ACC112 (cell line): ENCODE measurements at regions not wholly inside any gene's neighbourhood (a gene's known extent, or its start where the extent isn't known, plus 50 kb on each side); places are given as distances from the start of the nearest gene placed in this dataset.

ENCODE experiments used
- H2AFZ ChIP-seq: fragments of 200-600 bp; sonication (generic); one replicate; pipeline ENCODE4 v1.6.0; 2017; ENCODE audit warnings: antibody characterized with exemption, low read length; ENCODE audit not compliant: unreplicated experiment
- H3K27ac ChIP-seq: fragments of 200-600 bp; sonication (generic); 2 replicates; pipeline ENCODE4 v1.5.1; 2014; ENCODE audit warnings: low read depth, mild to moderate bottlenecking, antibody characterized with exemption, low read length, moderate library complexity
- H3K27me3 ChIP-seq: fragments of 200-600 bp; sonication (generic); 2 replicates; pipeline ENCODE4 v1.6.1; 2014; ENCODE audit warnings: mild to moderate bottlenecking, antibody characterized with exemption, low read length, moderate library complexity, mixed read lengths; ENCODE audit not compliant: insufficient read depth
- H3K36me3 ChIP-seq: fragments of 200-600 bp; sonication (generic); 2 replicates; pipeline ENCODE4 v1.6.1; 2016; ENCODE audit warnings: mild to moderate bottlenecking, antibody characterized with exemption, low read length, moderate library complexity, mixed read lengths; ENCODE audit not compliant: insufficient read depth
- H3K4me1 ChIP-seq: fragments of 200-600 bp; sonication (generic); one replicate; pipeline ENCODE4 v1.6.1; 2016; ENCODE audit warnings: low read length, mixed read lengths; ENCODE audit not compliant: insufficient read depth, unreplicated experiment, control insufficient read depth
- H3K4me3 ChIP-seq: fragments of 200-600 bp; sonication (generic); 2 replicates; pipeline ENCODE4 v1.5.1; 2014; ENCODE audit warnings: mild to moderate bottlenecking, low read depth, low read length
- H3K79me2 ChIP-seq: fragments of 200-600 bp; sonication (generic); one replicate; pipeline ENCODE4 v1.6.0; 2016; ENCODE audit warnings: low read length; ENCODE audit not compliant: control insufficient read depth, unreplicated experiment, insufficient read depth

- Histone ChIP-seq H3K79me2 (no peaks in the 10 kb centered on the region), H3K4me3 (no peak overlapping the region), H3K27me3 (no peaks in the 10 kb centered on the region), H3K27ac (no peak overlapping the region), H3K4me1 (no peaks in the 10 kb centered on the region), H3K36me3 (no peaks in the 10 kb centered on the region), H2AFZ (no peak overlapping the region)
These were observed 167.2 kb upstream of the PROX1 start for GRCh38 chr1:213820362-213821149.

- Histone ChIP-seq H3K36me3 (no peaks in the 10 kb centered on the region), H3K4me1 (no peaks in the 10 kb centered on the region), H3K79me2 (no peaks in the 10 kb centered on the region), H2AFZ (no peak overlapping the region), H3K27ac (no peak overlapping the region), H3K27me3 (no peaks in the 10 kb centered on the region), H3K4me3 (no peak overlapping the region)
These were observed 166.4 kb upstream of the PROX1 start for GRCh38 chr1:213821175-213821942.

DNA sequence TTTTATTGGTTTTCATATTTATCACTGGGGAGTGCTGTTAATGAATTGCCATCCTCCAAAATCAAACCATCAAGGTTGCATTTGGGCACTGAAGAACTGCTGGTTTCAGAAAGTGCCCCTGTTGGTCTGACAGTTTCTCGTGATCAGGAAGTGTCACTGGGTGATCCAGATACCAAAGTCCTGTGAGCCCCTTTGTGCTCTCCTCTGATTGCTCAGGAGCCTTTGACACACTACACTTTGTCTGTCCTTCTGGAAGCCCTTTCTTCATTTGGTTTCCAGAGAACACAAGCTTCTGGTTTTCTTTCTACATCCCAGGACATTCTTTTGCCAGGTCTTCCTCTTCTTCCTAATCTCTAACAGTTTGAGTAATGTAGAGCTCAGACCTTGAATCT lies 165.8 kb upstream of the PROX1 start:
- no peaks in the 10 kb centered on the region for H3K36me3 ChIP-seq
- no peak overlapping the region for H3K27ac ChIP-seq
- no peaks in the 10 kb centered on the region for H3K4me1 ChIP-seq
- no peak overlapping the region for H2AFZ ChIP-seq
- no peaks in the 10 kb centered on the region for H3K27me3 ChIP-seq
- no peaks in the 10 kb centered on the region for H3K79me2 ChIP-seq
- H3K4me3 ChIP-seq = no peak overlapping the region

DNA sequence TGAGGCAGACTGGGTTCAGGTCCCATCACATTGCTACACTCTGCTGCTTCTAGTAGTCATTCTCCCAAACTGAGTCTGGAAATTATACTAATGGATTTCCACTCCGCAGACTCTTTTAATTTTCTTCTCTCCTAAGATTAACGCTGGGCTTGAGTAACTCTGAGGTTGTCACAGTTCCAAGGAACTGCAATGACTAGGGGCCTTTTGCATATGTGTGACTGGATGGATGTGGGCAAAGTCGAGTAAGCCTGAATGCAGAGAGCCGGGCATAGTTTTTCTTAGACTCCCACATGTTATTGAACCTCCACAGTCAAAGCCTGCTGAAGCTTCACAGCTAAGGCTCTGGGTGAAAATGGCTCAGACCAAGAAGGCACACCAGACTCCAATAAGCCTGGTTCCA lies 160.9 kb upstream of the PROX1 start:
- no peak overlapping the region for H2AFZ ChIP-seq
- no peaks in the 10 kb centered on the region for H3K27me3 ChIP-seq
- H3K4me3 ChIP-seq = no peak overlapping the region
- H3K79me2 ChIP-seq = no peaks in the 10 kb centered on the region
- H3K36me3 ChIP-seq = no peaks in the 10 kb centered on the region
- no peak overlapping the region for H3K27ac ChIP-seq
- no peaks in the 10 kb centered on the region for H3K4me1 ChIP-seq

GRCh38 chr1:213828867-213829266 lies 158.9 kb upstream of the PROX1 start:
- Histone ChIP-seq H3K27me3 (no peaks in the 10 kb centered on the region), H3K79me2 (no peaks in the 10 kb centered on the region), H3K4me1 (no peaks in the 10 kb centered on the region), H2AFZ (no peak overlapping the region), H3K27ac (no peak overlapping the region), H3K36me3 (no peaks in the 10 kb centered on the region), H3K4me3 (no peak overlapping the region)

GRCh38 chr1:213829780-213830179 lies 158.0 kb upstream of the PROX1 start:
- Histone ChIP-seq H3K36me3 (no peaks in the 10 kb centered on the region), H3K27ac (no peak overlapping the region), H3K4me3 (no peak overlapping the region), H3K27me3 (no peaks in the 10 kb centered on the region), H2AFZ (no peak overlapping the region), H3K4me1 (no peaks in the 10 kb centered on the region), H3K79me2 (no peaks in the 10 kb centered on the region)

DNA sequence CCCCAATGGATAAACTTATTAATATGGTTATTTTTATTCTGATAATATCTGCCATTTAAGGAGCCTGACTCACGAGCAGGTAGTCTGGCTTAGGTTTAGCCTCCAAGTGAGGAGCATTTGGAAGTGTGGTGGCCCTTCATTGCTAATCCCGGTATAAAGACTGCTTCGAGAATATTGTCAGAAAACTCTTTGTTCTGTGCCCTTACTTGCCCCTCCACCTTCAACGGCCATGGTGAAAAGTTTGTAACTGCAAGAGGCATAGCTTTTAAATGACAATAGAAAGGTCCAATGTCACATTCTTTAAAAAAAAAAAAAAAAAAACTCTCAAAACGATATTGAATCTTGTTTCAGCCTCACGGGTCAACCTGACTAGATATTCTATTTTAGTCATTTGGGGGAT lies 157.4 kb upstream of the PROX1 start:
- Histone ChIP-seq H3K4me3 (no peak overlapping the region), H3K27ac (no peak overlapping the region), H3K4me1 (no peaks in the 10 kb centered on the region), H3K36me3 (no peaks in the 10 kb centered on the region), H3K79me2 (no peaks in the 10 kb centered on the region), H3K27me3 (no peaks in the 10 kb centered on the region), H2AFZ (no peak overlapping the region)

DNA sequence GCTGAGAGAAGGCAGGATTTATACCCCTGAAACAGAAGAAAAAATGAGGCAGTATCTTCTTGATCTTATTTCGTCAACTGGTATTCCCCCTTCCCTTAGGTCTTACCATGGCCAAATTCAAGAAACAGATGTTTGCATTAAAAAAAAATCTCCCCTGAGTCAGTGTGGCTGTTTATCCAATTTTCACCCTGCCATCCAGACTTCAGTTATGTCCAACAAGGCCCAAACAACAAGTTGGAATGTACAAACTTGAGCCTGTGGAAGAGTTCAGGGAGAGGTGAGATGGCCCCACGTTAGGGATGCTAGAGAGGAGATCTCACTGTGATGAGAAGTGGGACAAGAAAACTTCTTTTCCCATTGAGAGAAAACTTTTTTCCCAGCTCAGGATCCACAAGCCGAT lies 147.2 kb upstream of the PROX1 start:
- Histone ChIP-seq H3K4me3 (no peak overlapping the region), H3K79me2 (no peaks in the 10 kb centered on the region), H2AFZ (no peak overlapping the region), H3K27me3 (no peaks in the 10 kb centered on the region), H3K4me1 (no peaks in the 10 kb centered on the region), H3K36me3 (no peaks in the 10 kb centered on the region), H3K27ac (no peak overlapping the region)

DNA sequence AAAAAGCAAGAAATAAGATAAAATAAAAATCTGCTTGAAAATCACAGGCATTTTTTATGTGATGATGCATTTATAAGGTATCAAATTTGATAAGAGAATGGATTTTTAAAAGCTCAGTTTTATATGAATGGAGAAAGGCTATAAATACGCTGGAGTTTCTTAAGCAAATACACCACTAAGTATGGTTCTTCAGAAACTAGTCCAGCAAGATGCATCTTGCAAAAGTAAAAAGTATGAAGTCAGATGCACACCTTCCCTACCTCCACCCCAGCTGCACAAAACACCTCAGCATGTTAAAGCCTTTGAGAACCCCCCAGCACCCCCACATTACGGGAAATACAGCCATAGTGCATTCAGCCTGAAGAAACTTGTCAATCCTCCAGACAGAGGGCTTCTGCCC lies 143.1 kb upstream of the PROX1 start:
- Histone ChIP-seq H3K79me2 (no peaks in the 10 kb centered on the region), H3K4me1 (no peaks in the 10 kb centered on the region), H3K27ac (no peak overlapping the region), H3K36me3 (no peaks in the 10 kb centered on the region), H3K4me3 (no peak overlapping the region), H2AFZ (no peak overlapping the region), H3K27me3 (no peaks in the 10 kb centered on the region)

- no peak overlapping the region for H3K4me3 ChIP-seq
These were observed 135.7 kb upstream of the PROX1 start for GRCh38 chr1:213852107-213852506.

GRCh38 chr1:213858581-213858980 lies 129.2 kb upstream of the PROX1 start:
- Histone ChIP-seq H2AFZ (no peak overlapping the region), H3K4me1 (no peaks in the 10 kb centered on the region), H3K36me3 (no peaks in the 10 kb centered on the region), H3K27ac (no peak overlapping the region), H3K79me2 (no peaks in the 10 kb centered on the region), H3K27me3 (no peaks in the 10 kb centered on the region), H3K4me3 (no peak overlapping the region)

More at GRCh38 chr1:213852107-213852506, 135.7 kb upstream of the PROX1 start:
- no peak overlapping the region for H2AFZ ChIP-seq
- H3K4me1 ChIP-seq = no peaks in the 10 kb centered on the region
- no peaks in the 10 kb centered on the region for H3K36me3 ChIP-seq
- no peaks in the 10 kb centered on the region for H3K79me2 ChIP-seq
- no peaks in the 10 kb centered on the region for H3K27me3 ChIP-seq
- H3K27ac ChIP-seq = no peak overlapping the region
